ENCODE measurements at regions not wholly inside any gene's neighbourhood (a gene's known extent, or its start where the extent isn't known, plus 50 kb on each side); places are given as distances from the start of the nearest gene placed in this dataset.
"Not testable (repeated sequence)": the region's sequence is repeated elsewhere in the genome, so short reads cannot be mapped to it uniquely, and the experiment has no call there.

DNA sequence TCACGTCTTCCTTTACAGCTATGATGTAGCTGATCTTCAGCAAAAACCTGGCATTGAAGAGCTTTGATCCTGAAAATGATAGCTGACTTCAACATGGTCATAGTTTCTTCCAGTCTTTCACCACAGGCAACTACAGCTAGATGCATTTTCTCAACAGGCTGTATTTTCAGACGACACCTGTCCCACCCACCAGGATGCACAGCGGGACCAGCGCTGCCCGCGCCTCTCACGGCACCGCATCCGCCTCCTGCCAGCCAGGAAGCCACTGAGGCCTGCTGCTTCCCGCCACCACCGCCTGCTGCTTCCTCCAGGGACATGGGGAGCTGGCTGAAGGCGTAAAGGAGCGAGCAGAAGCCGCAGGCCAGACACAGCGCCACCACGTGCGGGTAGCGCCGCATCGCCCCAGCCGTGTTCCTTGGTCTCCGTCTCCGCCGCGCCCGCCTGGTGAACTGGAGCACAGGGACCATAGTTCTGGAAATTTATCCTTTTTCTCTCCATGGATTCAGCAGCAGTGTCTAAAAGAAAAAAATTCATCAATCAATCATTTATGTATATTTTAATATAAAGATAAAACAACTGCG is 456.3 kb downstream of the TUBA3C start:
- H3K27ac Mint-ChIP-seq; H3K4me3 Mint-ChIP-seq; H3K4me1 Mint-ChIP-seq; ATAC-seq (ENCODE audit: low read depth); DNase-seq; H3K36me3 Mint-ChIP-seq; POLR2A ChIA-PET; H3K9me3 Mint-ChIP-seq; H3K27me3 Mint-ChIP-seq: not testable (repeated sequence)

DNA sequence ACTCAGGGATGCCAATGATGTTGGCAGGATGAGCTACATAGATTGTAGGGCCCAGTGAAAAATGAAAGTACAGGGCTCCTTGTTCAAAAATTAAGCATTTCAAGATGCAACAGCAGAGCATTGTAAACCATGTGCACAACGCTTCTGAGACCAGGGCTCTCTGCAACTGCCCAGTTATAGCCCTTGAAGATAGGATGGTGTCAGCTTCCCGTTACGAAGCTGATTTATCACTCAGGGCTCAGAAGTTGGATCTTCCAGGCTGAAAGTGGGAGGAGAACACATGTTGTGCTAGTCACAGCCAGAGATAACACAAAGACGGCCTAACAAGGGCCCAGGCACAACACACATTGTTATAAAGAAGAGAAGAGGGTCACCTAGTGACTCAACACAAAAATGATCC is 466.7 kb downstream of the TUBA3C start:
- no peaks in the 10 kb centered on the region for H3K27me3 Mint-ChIP-seq
- POLR2A ChIA-PET = no interaction called here
- no peaks in the 10 kb centered on the region for H3K4me1 Mint-ChIP-seq
- H3K36me3 Mint-ChIP-seq = no peaks in the 10 kb centered on the region
- peaks cover 1% of the 10 kb centered on the region for H3K9me3 Mint-ChIP-seq
- DNase-seq = no peak
- H3K27ac Mint-ChIP-seq = no peak overlapping the region
- no peak overlapping the region for H3K4me3 Mint-ChIP-seq
- ATAC-seq (ENCODE audit: low read depth) = no peak

- H3K27me3 Mint-ChIP-seq; H3K4me3 Mint-ChIP-seq; H3K4me1 Mint-ChIP-seq; DNase-seq; H3K36me3 Mint-ChIP-seq; ATAC-seq (ENCODE audit: low read depth); POLR2A ChIA-PET; H3K9me3 Mint-ChIP-seq; H3K27ac Mint-ChIP-seq: not testable (repeated sequence)
These were observed 471.0 kb downstream of the TUBA3C start for GRCh38 chr13:18710673-18711072.

DNA sequence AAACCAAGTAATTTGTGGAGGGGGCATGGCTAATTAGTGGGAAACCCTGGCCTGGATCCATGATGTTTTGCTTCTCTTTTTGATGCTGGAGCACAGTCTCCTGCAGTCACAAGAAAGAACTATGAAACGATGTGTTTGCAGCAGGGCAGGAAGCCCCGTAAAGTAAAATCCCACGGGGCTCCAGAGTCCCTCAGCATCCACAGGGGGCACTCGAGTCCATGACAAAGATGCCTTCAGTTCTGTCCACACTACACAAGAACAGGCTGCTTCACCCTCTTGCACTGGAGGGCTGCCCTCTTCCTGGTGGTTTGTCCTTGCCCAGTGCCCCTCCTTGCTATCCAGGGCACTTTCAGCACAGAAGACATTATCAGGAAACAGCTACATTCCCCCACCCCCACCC is 475.1 kb downstream of the TUBA3C start:
- not testable (repeated sequence) for H3K9me3 Mint-ChIP-seq, H3K27ac Mint-ChIP-seq

DNA sequence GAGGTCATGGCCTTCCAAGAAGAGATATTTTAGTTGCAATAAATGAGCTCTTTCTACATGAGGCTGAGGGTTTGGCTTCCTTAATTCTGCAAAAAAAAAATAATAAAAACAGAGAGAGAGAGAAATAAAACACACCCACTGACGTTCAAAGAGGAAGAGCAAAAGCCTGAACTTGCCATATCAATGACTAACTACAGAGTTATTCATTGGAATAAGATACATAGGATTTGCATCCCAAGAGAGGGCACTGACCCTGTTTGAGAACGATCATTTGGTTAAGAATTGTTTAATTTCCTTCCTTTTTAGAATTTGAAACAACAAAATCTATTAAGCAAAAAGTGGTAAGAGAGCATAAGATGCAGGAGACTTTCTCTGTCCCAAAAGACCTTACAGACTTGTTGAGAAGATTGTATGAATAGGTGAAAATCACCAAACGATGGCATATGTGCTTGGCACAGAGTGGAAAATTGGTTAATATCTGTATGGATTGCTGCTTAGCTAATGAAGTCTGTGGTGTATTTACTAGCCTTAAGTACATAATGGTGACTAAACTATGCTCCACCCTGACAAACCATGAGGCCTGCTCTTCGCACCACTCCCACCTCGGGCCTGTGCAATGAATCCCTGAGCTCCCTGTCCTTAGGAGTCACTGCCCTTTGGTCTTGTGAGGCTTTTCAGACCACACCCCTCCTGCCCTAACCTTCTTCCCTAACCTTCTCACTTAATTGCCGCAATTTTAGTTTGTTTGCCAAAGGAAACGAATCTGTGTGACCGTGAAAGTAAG is 479.0 kb downstream of the TUBA3C start:
- H3K9me3 Mint-ChIP-seq; H3K27ac Mint-ChIP-seq; H3K4me1 Mint-ChIP-seq; H3K27me3 Mint-ChIP-seq; DNase-seq; H3K4me3 Mint-ChIP-seq; H3K36me3 Mint-ChIP-seq; POLR2A ChIA-PET; ATAC-seq (ENCODE audit: low read depth): not testable (repeated sequence)

More for the DNA sequence above, 475.1 kb downstream of the TUBA3C start:
- POLR2A ChIA-PET; H3K4me3 Mint-ChIP-seq; H3K36me3 Mint-ChIP-seq; ATAC-seq (ENCODE audit: low read depth); H3K27me3 Mint-ChIP-seq; H3K4me1 Mint-ChIP-seq; DNase-seq: not testable (repeated sequence)

DNA sequence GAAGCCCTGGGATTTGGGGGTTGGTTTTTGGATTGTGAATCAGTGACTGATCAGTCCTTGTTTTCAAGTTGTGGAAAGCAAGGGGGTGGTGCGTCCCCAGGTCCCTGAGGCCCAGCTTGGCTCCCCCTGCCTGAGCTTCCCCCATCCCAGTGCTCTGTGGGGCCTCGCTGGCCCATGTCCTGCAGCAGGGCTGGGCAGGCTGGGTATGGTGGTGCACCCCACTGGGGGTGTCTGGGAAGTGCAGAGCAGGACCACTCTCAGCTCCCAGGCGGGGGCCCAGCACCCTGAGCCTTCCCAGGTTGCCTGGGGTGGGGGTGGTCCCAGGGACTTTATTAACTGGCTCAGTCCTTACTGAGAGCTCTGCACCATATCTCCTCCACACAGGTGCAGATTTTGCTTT is 483.3 kb downstream of the TUBA3C start:
- H3K9me3 Mint-ChIP-seq; H3K27ac Mint-ChIP-seq; ATAC-seq (ENCODE audit: low read depth); H3K27me3 Mint-ChIP-seq; H3K4me3 Mint-ChIP-seq; DNase-seq; H3K36me3 Mint-ChIP-seq; H3K4me1 Mint-ChIP-seq; POLR2A ChIA-PET: not testable (repeated sequence)

GRCh38 chr13:18697851-18698250 is 483.8 kb downstream of the TUBA3C start:
- H3K9me3 Mint-ChIP-seq; POLR2A ChIA-PET; DNase-seq; H3K4me3 Mint-ChIP-seq; H3K36me3 Mint-ChIP-seq; H3K27me3 Mint-ChIP-seq; H3K4me1 Mint-ChIP-seq; H3K27ac Mint-ChIP-seq; ATAC-seq (ENCODE audit: low read depth): not testable (repeated sequence)

- H3K9me3 Mint-ChIP-seq; H3K27me3 Mint-ChIP-seq; ATAC-seq (ENCODE audit: low read depth); H3K4me3 Mint-ChIP-seq; H3K36me3 Mint-ChIP-seq; H3K4me1 Mint-ChIP-seq; POLR2A ChIA-PET; H3K27ac Mint-ChIP-seq; DNase-seq: not testable (repeated sequence)
These were observed 484.4 kb downstream of the TUBA3C start for GRCh38 chr13:18697221-18697620.

DNA sequence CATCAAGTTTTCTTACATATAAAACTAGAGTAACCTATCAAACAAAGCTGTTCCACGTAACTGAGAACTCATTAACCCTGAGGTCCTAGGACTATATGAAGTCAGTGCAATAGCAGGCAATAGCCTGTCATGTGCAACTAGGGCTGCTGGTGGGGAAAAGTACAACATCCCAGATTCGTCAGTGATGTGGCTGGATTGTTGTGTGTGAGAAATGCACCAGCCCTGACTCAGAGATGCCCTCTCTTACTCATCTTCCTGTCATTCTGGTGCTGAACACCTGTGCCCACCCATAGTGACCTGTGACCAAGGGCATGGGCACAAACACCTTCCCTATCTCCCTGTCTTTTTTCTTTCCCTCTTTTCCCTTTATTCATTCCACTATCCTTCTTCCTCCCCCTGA is 504.2 kb downstream of the TUBA3C start:
- H3K4me3 Mint-ChIP-seq; POLR2A ChIA-PET; H3K9me3 Mint-ChIP-seq; ATAC-seq (ENCODE audit: low read depth); H3K27ac Mint-ChIP-seq; H3K4me1 Mint-ChIP-seq; H3K36me3 Mint-ChIP-seq; DNase-seq; H3K27me3 Mint-ChIP-seq: not testable (repeated sequence)

DNA sequence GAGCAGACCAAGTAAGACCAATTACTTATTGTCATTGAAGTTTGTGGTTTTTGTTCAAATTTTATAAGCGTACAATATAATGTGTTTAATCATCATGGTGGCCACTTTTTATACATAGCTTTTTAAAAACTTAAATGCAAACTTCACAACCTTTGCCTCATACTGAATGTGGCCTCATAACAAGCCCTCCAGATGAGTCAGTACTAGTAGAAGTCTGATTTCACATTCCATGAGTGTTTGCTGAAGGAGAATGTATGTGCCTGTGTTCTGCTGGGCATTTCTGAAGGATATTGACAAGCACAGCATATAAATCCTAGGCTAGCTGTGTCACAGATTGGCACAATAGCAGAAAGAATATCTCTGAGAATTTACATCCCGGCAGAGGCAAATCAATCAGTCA is 506.4 kb downstream of the TUBA3C start:
- POLR2A ChIA-PET; H3K27ac Mint-ChIP-seq; DNase-seq; H3K36me3 Mint-ChIP-seq; H3K9me3 Mint-ChIP-seq; H3K4me1 Mint-ChIP-seq; ATAC-seq (ENCODE audit: low read depth); H3K27me3 Mint-ChIP-seq; H3K4me3 Mint-ChIP-seq: not testable (repeated sequence)

DNA sequence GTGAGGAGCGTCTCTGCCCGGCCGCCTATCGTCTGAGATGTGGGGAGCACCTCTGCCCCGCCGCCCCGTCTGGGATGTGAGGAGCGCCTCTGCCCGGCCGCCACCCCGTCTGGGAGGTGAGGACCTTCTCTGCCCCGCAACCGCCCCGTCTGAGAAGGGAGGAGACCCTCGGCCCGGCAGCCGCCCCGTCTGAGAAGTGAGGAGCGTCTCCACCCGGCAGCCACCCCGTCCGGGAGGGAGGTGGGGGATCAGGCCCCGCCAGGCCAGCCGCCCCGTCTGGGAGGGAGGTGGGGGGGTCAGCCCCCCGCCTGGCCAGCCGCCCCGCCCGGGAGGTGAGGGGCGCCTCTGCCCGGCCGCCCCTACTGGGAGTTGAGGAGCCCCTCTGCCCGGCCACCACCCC is 507.8 kb downstream of the TUBA3C start:
- H3K4me3 Mint-ChIP-seq; ATAC-seq (ENCODE audit: low read depth); H3K36me3 Mint-ChIP-seq; H3K27ac Mint-ChIP-seq; H3K27me3 Mint-ChIP-seq; POLR2A ChIA-PET; H3K9me3 Mint-ChIP-seq; H3K4me1 Mint-ChIP-seq; DNase-seq: not testable (repeated sequence)

DNA sequence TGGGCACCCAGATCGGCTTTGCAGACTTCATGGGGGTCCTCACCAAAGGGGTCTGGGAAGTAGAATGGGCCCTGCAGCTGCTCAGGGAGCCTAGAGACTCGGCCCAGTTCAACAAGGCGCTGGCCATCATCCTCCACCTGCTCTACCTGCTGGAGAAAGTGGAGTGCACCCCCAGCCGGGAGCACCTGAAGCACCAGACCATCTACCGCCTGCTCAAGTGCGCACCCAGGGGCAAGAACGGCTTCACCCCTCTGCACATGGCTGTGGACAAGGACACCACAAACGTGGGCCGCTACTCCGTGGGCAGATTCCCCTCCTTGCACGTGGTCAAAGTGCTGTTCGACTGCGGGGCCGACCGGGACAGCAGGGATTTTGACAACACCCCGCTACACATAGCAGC is 515.0 kb downstream of the TUBA3C start:
- DNase-seq; H3K4me3 Mint-ChIP-seq; H3K36me3 Mint-ChIP-seq; H3K4me1 Mint-ChIP-seq; ATAC-seq (ENCODE audit: low read depth); POLR2A ChIA-PET; H3K9me3 Mint-ChIP-seq; H3K27ac Mint-ChIP-seq; H3K27me3 Mint-ChIP-seq: not testable (repeated sequence)

DNA sequence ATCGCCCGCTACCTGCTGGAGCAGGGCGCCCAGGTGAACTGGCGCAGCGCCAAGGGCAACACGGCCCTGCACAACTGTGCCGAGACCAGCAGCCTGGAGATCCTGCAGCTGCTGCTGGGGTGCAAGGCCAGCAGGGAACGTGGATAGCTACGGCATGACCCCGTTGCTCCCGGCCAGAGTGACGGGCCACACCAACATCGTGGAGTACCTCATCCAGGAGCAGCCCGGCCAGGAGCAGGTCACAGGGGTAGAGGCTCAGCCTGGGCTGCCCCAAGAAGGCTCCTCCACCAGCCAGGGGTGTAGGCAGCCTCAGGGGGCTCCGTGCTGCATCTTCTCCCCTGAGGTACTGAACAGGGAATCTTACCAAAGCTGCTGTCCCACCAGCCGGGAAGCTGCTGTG is 515.9 kb downstream of the TUBA3C start:
- H3K27me3 Mint-ChIP-seq; H3K9me3 Mint-ChIP-seq; H3K4me3 Mint-ChIP-seq; ATAC-seq (ENCODE audit: low read depth); H3K27ac Mint-ChIP-seq; H3K4me1 Mint-ChIP-seq; POLR2A ChIA-PET; H3K36me3 Mint-ChIP-seq; DNase-seq: not testable (repeated sequence)

DNA sequence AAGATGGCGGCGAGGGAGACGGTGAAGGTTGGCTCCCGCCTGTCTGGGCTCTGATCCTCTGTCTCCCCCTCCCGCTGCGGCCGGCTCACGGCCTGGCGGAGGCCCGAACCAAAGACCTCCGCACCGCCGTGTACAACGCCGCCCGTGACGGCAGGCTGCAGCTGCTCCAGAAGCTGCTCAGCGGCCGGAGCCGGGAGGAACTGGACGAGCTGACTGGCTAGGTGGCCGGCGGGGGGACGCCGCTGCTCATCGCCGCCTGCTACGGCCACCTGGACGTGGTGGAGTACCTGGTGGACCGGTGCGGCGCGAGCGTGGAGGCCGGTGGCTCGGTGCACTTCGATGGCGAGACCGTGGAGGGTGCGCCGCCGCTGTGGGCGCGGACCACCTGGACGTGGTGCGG is 516.5 kb downstream of the TUBA3C start:
- H3K9me3 Mint-ChIP-seq, POLR2A ChIA-PET: not testable (repeated sequence)

More for the DNA sequence above, 516.5 kb downstream of the TUBA3C start:
- H3K36me3 Mint-ChIP-seq; H3K27ac Mint-ChIP-seq; H3K4me1 Mint-ChIP-seq; ATAC-seq (ENCODE audit: low read depth); H3K27me3 Mint-ChIP-seq; H3K4me3 Mint-ChIP-seq; DNase-seq: not testable (repeated sequence)

Measured in activated naive CD8-positive, alpha-beta T cell treated with anti-CD3 and anti-CD28 coated beads, Interleukin-2, amount 10 ng/mL, durations not matched to agents 7 days and 5 days (primary cell).